ENCODE measurements at regions not wholly inside any gene's neighbourhood (a gene's known extent, or its start where the extent isn't known, plus 50 kb on each side); places are given as distances from the start of the nearest gene placed in this dataset.

DNA sequence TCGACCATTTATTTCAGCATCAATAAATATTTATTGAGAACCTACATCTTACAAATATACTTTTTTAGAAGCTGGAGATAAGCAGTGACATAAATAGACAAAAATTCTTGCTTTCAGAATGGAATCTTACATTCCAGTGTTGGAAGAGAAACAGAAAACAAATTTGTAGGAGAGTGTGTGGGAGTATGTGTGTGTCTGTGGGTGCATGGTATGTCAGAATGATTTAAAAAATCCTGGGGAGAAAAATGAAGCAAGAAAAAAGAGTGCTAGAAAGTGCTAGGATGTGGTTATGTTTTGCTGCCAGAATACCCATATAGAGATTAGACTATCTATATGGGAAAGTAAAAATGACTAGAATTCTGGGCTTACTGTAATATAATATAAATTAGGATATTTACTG, 561.7 kb upstream of the SGO1 start (continued):
- TF ChIP-seq, protein P1, sequence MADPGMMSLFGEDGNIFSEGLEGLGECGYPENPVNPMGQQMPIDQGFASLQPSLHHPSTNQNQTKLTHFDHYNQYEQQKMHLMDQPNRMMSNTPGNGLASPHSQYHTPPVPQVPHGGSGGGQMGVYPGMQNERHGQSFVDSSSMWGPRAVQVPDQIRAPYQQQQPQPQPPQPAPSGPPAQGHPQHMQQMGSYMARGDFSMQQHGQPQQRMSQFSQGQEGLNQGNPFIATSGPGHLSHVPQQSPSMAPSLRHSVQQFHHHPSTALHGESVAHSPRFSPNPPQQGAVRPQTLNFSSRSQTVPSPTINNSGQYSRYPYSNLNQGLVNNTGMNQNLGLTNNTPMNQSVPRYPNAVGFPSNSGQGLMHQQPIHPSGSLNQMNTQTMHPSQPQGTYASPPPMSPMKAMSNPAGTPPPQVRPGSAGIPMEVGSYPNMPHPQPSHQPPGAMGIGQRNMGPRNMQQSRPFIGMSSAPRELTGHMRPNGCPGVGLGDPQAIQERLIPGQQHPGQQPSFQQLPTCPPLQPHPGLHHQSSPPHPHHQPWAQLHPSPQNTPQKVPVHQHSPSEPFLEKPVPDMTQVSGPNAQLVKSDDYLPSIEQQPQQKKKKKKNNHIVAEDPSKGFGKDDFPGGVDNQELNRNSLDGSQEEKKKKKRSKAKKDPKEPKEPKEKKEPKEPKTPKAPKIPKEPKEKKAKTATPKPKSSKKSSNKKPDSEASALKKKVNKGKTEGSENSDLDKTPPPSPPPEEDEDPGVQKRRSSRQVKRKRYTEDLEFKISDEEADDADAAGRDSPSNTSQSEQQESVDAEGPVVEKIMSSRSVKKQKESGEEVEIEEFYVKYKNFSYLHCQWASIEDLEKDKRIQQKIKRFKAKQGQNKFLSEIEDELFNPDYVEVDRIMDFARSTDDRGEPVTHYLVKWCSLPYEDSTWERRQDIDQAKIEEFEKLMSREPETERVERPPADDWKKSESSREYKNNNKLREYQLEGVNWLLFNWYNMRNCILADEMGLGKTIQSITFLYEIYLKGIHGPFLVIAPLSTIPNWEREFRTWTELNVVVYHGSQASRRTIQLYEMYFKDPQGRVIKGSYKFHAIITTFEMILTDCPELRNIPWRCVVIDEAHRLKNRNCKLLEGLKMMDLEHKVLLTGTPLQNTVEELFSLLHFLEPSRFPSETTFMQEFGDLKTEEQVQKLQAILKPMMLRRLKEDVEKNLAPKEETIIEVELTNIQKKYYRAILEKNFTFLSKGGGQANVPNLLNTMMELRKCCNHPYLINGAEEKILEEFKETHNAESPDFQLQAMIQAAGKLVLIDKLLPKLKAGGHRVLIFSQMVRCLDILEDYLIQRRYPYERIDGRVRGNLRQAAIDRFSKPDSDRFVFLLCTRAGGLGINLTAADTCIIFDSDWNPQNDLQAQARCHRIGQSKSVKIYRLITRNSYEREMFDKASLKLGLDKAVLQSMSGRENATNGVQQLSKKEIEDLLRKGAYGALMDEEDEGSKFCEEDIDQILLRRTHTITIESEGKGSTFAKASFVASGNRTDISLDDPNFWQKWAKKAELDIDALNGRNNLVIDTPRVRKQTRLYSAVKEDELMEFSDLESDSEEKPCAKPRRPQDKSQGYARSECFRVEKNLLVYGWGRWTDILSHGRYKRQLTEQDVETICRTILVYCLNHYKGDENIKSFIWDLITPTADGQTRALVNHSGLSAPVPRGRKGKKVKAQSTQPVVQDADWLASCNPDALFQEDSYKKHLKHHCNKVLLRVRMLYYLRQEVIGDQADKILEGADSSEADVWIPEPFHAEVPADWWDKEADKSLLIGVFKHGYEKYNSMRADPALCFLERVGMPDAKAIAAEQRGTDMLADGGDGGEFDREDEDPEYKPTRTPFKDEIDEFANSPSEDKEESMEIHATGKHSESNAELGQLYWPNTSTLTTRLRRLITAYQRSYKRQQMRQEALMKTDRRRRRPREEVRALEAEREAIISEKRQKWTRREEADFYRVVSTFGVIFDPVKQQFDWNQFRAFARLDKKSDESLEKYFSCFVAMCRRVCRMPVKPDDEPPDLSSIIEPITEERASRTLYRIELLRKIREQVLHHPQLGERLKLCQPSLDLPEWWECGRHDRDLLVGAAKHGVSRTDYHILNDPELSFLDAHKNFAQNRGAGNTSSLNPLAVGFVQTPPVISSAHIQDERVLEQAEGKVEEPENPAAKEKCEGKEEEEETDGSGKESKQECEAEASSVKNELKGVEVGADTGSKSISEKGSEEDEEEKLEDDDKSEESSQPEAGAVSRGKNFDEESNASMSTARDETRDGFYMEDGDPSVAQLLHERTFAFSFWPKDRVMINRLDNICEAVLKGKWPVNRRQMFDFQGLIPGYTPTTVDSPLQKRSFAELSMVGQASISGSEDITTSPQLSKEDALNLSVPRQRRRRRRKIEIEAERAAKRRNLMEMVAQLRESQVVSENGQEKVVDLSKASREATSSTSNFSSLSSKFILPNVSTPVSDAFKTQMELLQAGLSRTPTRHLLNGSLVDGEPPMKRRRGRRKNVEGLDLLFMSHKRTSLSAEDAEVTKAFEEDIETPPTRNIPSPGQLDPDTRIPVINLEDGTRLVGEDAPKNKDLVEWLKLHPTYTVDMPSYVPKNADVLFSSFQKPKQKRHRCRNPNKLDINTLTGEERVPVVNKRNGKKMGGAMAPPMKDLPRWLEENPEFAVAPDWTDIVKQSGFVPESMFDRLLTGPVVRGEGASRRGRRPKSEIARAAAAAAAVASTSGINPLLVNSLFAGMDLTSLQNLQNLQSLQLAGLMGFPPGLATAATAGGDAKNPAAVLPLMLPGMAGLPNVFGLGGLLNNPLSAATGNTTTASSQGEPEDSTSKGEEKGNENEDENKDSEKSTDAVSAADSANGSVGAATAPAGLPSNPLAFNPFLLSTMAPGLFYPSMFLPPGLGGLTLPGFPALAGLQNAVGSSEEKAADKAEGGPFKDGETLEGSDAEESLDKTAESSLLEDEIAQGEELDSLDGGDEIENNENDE (IDR thresholded peaks at IDR 0.05; ENCODE audit: insufficient replicate concordance, low read length), result no peak
- no peak for TF ChIP-seq BACH1 (IDR thresholded peaks at IDR 0.05; ENCODE audit: low read length)
- TF ChIP-seq, protein P2, sequence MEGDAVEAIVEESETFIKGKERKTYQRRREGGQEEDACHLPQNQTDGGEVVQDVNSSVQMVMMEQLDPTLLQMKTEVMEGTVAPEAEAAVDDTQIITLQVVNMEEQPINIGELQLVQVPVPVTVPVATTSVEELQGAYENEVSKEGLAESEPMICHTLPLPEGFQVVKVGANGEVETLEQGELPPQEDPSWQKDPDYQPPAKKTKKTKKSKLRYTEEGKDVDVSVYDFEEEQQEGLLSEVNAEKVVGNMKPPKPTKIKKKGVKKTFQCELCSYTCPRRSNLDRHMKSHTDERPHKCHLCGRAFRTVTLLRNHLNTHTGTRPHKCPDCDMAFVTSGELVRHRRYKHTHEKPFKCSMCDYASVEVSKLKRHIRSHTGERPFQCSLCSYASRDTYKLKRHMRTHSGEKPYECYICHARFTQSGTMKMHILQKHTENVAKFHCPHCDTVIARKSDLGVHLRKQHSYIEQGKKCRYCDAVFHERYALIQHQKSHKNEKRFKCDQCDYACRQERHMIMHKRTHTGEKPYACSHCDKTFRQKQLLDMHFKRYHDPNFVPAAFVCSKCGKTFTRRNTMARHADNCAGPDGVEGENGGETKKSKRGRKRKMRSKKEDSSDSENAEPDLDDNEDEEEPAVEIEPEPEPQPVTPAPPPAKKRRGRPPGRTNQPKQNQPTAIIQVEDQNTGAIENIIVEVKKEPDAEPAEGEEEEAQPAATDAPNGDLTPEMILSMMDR (IDR thresholded peaks at IDR 0.05; ENCODE audit: control extremely low read depth in 1 of 3, insufficient read depth in 1 of 3, low read depth in 1 of 3, low read length in 3 of 3), result no peak
- no peak for TF ChIP-seq KDM4A (IDR thresholded peaks at IDR 0.05; ENCODE audit: low read depth, low read length, severe bottlenecking)
